ENCODE measurements at regions not wholly inside any gene's neighbourhood (a gene's known extent, or its start where the extent isn't known, plus 50 kb on each side); places are given as distances from the start of the nearest gene placed in this dataset.

DNA sequence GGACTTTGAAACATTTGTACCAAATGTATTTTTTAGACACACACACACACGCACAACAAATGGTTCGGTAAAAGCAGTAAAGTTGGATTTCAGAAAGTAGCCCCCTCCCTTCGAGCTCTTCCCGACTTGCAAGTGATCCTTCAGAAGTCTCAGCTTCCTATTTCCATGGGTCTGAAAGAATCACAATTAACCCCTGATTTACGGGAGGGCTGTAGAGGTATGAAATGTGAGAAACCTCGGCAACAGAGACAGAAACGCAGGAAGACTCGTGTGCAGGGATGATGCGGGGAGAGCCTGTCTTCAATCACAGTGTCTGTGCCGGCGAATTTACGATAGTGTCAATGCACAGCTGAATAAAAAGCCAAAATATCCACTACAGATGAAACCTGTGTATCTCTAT, 60.7 kb upstream of the VRK1 start:
- TF ChIP-seq, protein P1, sequence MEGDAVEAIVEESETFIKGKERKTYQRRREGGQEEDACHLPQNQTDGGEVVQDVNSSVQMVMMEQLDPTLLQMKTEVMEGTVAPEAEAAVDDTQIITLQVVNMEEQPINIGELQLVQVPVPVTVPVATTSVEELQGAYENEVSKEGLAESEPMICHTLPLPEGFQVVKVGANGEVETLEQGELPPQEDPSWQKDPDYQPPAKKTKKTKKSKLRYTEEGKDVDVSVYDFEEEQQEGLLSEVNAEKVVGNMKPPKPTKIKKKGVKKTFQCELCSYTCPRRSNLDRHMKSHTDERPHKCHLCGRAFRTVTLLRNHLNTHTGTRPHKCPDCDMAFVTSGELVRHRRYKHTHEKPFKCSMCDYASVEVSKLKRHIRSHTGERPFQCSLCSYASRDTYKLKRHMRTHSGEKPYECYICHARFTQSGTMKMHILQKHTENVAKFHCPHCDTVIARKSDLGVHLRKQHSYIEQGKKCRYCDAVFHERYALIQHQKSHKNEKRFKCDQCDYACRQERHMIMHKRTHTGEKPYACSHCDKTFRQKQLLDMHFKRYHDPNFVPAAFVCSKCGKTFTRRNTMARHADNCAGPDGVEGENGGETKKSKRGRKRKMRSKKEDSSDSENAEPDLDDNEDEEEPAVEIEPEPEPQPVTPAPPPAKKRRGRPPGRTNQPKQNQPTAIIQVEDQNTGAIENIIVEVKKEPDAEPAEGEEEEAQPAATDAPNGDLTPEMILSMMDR (IDR thresholded peaks at IDR 0.05; ENCODE audit: low read depth, low read length, missing input control), result no peak
- TF ChIP-seq, protein P2, sequence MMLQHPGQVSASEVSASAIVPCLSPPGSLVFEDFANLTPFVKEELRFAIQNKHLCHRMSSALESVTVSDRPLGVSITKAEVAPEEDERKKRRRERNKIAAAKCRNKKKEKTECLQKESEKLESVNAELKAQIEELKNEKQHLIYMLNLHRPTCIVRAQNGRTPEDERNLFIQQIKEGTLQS (IDR thresholded peaks at IDR 0.05), result no peak
- TF ChIP-seq, protein P3, sequence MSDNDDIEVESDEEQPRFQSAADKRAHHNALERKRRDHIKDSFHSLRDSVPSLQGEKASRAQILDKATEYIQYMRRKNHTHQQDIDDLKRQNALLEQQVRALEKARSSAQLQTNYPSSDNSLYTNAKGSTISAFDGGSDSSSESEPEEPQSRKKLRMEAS (IDR thresholded peaks at IDR 0.05), result no peak
- TF ChIP-seq, protein P4, sequence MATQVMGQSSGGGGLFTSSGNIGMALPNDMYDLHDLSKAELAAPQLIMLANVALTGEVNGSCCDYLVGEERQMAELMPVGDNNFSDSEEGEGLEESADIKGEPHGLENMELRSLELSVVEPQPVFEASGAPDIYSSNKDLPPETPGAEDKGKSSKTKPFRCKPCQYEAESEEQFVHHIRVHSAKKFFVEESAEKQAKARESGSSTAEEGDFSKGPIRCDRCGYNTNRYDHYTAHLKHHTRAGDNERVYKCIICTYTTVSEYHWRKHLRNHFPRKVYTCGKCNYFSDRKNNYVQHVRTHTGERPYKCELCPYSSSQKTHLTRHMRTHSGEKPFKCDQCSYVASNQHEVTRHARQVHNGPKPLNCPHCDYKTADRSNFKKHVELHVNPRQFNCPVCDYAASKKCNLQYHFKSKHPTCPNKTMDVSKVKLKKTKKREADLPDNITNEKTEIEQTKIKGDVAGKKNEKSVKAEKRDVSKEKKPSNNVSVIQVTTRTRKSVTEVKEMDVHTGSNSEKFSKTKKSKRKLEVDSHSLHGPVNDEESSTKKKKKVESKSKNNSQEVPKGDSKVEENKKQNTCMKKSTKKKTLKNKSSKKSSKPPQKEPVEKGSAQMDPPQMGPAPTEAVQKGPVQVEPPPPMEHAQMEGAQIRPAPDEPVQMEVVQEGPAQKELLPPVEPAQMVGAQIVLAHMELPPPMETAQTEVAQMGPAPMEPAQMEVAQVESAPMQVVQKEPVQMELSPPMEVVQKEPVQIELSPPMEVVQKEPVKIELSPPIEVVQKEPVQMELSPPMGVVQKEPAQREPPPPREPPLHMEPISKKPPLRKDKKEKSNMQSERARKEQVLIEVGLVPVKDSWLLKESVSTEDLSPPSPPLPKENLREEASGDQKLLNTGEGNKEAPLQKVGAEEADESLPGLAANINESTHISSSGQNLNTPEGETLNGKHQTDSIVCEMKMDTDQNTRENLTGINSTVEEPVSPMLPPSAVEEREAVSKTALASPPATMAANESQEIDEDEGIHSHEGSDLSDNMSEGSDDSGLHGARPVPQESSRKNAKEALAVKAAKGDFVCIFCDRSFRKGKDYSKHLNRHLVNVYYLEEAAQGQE (IDR thresholded peaks at IDR 0.05), result no peak
- TF ChIP-seq SP1 (IDR thresholded peaks at IDR 0.05), result no peak
- TF ChIP-seq EGR1 (IDR thresholded peaks at IDR 0.05; ENCODE audit: low read depth in 2 of 2), result no peak
- no peak for TF ChIP-seq TAF1 (conservative IDR thresholded peaks at IDR 0.05)
- TF ChIP-seq YY1 (IDR thresholded peaks at IDR 0.05), result no peak
- no peak for TF ChIP-seq GABPA (IDR thresholded peaks at IDR 0.05 in 1 of 2, conservative IDR thresholded peaks at IDR 0.05 in 1 of 2)
- TF ChIP-seq RAD21 (IDR thresholded peaks at IDR 0.05), result no peak
